Endothelial cell of umbilical vein (primary cell): ENCODE measurements at regions not wholly inside any gene's neighbourhood (a gene's known extent, or its start where the extent isn't known, plus 50 kb on each side); places are given as distances from the start of the nearest gene placed in this dataset.

Source experiments
- CTCF ChIP-seq, 2 donors: IDR thresholded peaks; 1 replicate in 1 of 2; 2 replicates in 1 of 2; pipeline ENCODE4 v1.5.1; 2011; ENCODE audit warnings: low read length in 2 of 2, mild to moderate bottlenecking in 2 of 2, moderate library complexity in 2 of 2, control low read depth in 1 of 2, inconsistent platforms in 1 of 2, low read depth in 1 of 2; ENCODE audit not compliant: insufficient read depth in 1 of 2; ENCODE audit errors: extremely low read depth in 1 of 2
- EZH2 ChIP-seq: IDR thresholded peaks from 2 replicates; pipeline ENCODE4 v1.6.1; 2012; ENCODE audit warnings: borderline replicate concordance, low read depth, mild to moderate bottlenecking, moderate library complexity, low read length, inconsistent platforms; ENCODE audit not compliant: severe bottlenecking
- FOS ChIP-seq: IDR thresholded peaks from 2 replicates; pipeline ENCODE4 v1.6.1; 2011; ENCODE audit warnings: mild to moderate bottlenecking, low read length, moderate library complexity, borderline replicate concordance; ENCODE audit not compliant: insufficient read depth
- JUN ChIP-seq: IDR thresholded peaks from 2 replicates; pipeline ENCODE4 v1.6.1; 2011; ENCODE audit warnings: borderline replicate concordance, low read depth; ENCODE audit not compliant: insufficient read length, insufficient read depth
- MAX ChIP-seq: IDR thresholded peaks from 2 replicates; pipeline ENCODE4 v1.6.1; 2011; ENCODE audit not compliant: insufficient read depth, insufficient read length
- MYC ChIP-seq: IDR thresholded peaks from one replicate; pipeline ENCODE4 v1.6.1; 2011; ENCODE audit warnings: mild to moderate bottlenecking, low read depth, low read length
- POLR2A ChIP-seq: IDR thresholded peaks from 2 replicates; pipeline ENCODE4 v1.6.1; 2012; ENCODE audit warnings: low read depth, mild to moderate bottlenecking, control low read depth, low read length
- POLR2AphosphoS5 ChIP-seq: IDR thresholded peaks from 2 replicates; pipeline ENCODE4 v1.6.1; 2012; ENCODE audit warnings: low read depth, mild to moderate bottlenecking, control low read depth, low read length, moderate library complexity; ENCODE audit not compliant: insufficient read depth

GRCh38 chr16:54506214-54506580 is 219.6 kb upstream of the IRX3 start:
- TF ChIP-seq CTCF (IDR thresholded peaks at IDR 0.05; ENCODE audit: extremely low read depth in 1 of 2, insufficient read depth in 1 of 2, low read depth in 1 of 2, low read length in 2 of 2) (no peak), EZH2 (no peak), POLR2A (no peak), POLR2AphosphoS5 (no peak), JUN (no peak), MAX (no peak), MYC (no peak), FOS (no peak)
